Panc1 (cell line): ENCODE measurements at regions not wholly inside any gene's neighbourhood (a gene's known extent, or its start where the extent isn't known, plus 50 kb on each side); places are given as distances from the start of the nearest gene placed in this dataset.

Experiments
- ATAC-seq: fragments of 200-7000 bp; cut with Tn5 transposase; 2 replicates; pipeline ENCODE4 v1.9.1; 2020; ENCODE audit warnings: mild to moderate bottlenecking, moderate library complexity
- BruUV-seq: library from RNA; stranded (reverse); fragments of 400-500 nt; replicated peaks from 2 replicates; lab custom pipeline; 2021; lab: Mats Ljungman, UMichigan
- CTCF ChIA-PET: fragments of 300-600 bp; sonication (Branson Sonifier 250); formaldehyde crosslinking; loops from one replicate; lab custom pipeline; 2022; ENCODE audit warnings: antibody characterized with exemption; lab: Charles Lee
- POLR2A ChIA-PET: fragments of 300-600 bp; sonication (Branson Sonifier 250); formaldehyde crosslinking; loops from one replicate; lab custom pipeline; 2022; ENCODE audit warnings: antibody characterized with exemption; lab: Charles Lee
- DNase-seq: peaks from one replicate; pipeline ENCODE4 v3.0.0-alpha.2; 2010; ENCODE audit warnings: low read depth, low spot score
- H3K27ac ChIP-seq: 2 replicates; pipeline ENCODE4 v1.5.1; 2011; ENCODE audit warnings: mild to moderate bottlenecking, low read length, inconsistent platforms
- H3K27me3 ChIP-seq: fragments of 200-500 bp; sonication (Bioruptor generic); 2 replicates; pipeline ENCODE4 v1.6.0; 2014; ENCODE audit warnings: low read length, inconsistent platforms; ENCODE audit not compliant: control insufficient read depth, insufficient read depth
- H3K36me3 ChIP-seq: fragments of 200-500 bp; sonication (Bioruptor generic); 2 replicates; pipeline ENCODE4 v1.5.1; 2014; ENCODE audit warnings: inconsistent platforms, mild to moderate bottlenecking, low read length, moderate library complexity; ENCODE audit not compliant: control insufficient read depth, insufficient read depth
- H3K4me1 ChIP-seq: 2 replicates; pipeline ENCODE4 v1.5.1; 2011; ENCODE audit warnings: inconsistent platforms, mild to moderate bottlenecking, low read length, moderate library complexity; ENCODE audit not compliant: control insufficient read depth, insufficient read depth
- H3K4me3 ChIP-seq, 2 experiments: 2 replicates each; pipeline ENCODE4 v1.5.1; 2011 to 2012; ENCODE audit warnings: low read depth in 2 of 2, low read length in 2 of 2, mild to moderate bottlenecking in 2 of 2, inconsistent platforms in 1 of 2, moderate library complexity in 1 of 2
- H3K9me3 ChIP-seq: fragments of 200-500 bp; sonication (Bioruptor generic); 2 replicates; pipeline ENCODE4 v1.5.1; 2014; ENCODE audit warnings: low read depth, mild to moderate bottlenecking, inconsistent platforms, low read length, moderate library complexity; ENCODE audit not compliant: control insufficient read depth, insufficient read depth
- CTCF ChIP-seq: fragments of 450-650 bp; IDR thresholded peaks from 2 replicates; pipeline ENCODE4 v1.5.1; 2017; ENCODE audit warnings: mild to moderate bottlenecking
- POLR2AphosphoS5 ChIP-seq: IDR thresholded peaks from 2 replicates; pipeline ENCODE4 v1.6.1; 2012; ENCODE audit warnings: mild to moderate bottlenecking, low read depth, low read length, moderate library complexity
- REST ChIP-seq, 2 experiments: IDR thresholded peaks; 2 replicates each; pipeline ENCODE4 v1.6.1; 2011 to 2012; ENCODE audit warnings: low read depth in 2 of 2, control low read depth in 1 of 2, low read length in 1 of 2, mild to moderate bottlenecking in 1 of 2, moderate library complexity in 1 of 2; ENCODE audit not compliant: insufficient read depth in 1 of 2
- SIN3A ChIP-seq: IDR thresholded peaks from 2 replicates; pipeline ENCODE4 v1.6.1; 2012; ENCODE audit warnings: low read depth, mild to moderate bottlenecking, low read length, moderate library complexity, borderline replicate concordance; ENCODE audit not compliant: insufficient read depth
- TCF7L2 ChIP-seq: IDR thresholded peaks from 2 replicates; pipeline ENCODE4 v1.6.1; 2011; ENCODE audit warnings: mild to moderate bottlenecking, low read depth, low read length, inconsistent platforms
- in situ Hi-C: cut with HindIII; loops from 2 replicates; pipeline ENCODE4 v1.10.0; 2016; ENCODE audit warnings: low sequenced_read_pairs, low pct_unique_long_range_greater_than_20kb
- intact Hi-C: fragments of 100-400 bp; cut with micrococcal nuclease; formaldehyde crosslinking; loops from one replicate; pipeline ENCODE4 v1.10.0; 2022; ENCODE audit not compliant: unreplicated experiment

GRCh38 chr6:40196135-40196518, 261.9 kb upstream of the MOCS1 start:
- no TSS peak for BruUV-seq
- intact Hi-C loops, result no loop called here
- POLR2A ChIA-PET, result no interaction called here

GRCh38 chr6:40195428-40196134, 261.3 kb upstream of the MOCS1 start:
- Histone ChIP-seq H3K27ac (no peak overlapping the region), H3K4me3 (no peak overlapping the region), H3K9me3 (no peaks in the 10 kb centered on the region), H3K27me3 (no peaks in the 10 kb centered on the region), H3K4me1 (no peaks in the 10 kb centered on the region), H3K36me3 (no peaks in the 10 kb centered on the region)
- no peak for TF ChIP-seq SIN3A
- TF ChIP-seq POLR2AphosphoS5, result no peak
- TF ChIP-seq REST (IDR thresholded peaks at IDR 0.05; ENCODE audit: insufficient read depth in 1 of 2, low read depth in 2 of 2, low read length in 1 of 2), result no peak
- intact Hi-C loops, result no loop called here
- ChIA-PET CTCF (no interaction called here), POLR2A (no interaction called here)
- ATAC-seq, result no peak
- in situ Hi-C loops, result no loop called here
- no TSS peak for BruUV-seq
- DNase-seq, result no peak

More at GRCh38 chr6:40196135-40196518, 261.9 kb upstream of the MOCS1 start:
- Histone ChIP-seq H3K36me3 (no peaks in the 10 kb centered on the region), H3K4me1 (no peaks in the 10 kb centered on the region), H3K4me3 (no peak overlapping the region), H3K27me3 (no peaks in the 10 kb centered on the region), H3K27ac (no peak overlapping the region), H3K9me3 (no peaks in the 10 kb centered on the region)
- CTCF ChIA-PET, result no interaction called here
- in situ Hi-C loops, result no loop called here
- DNase-seq, result no peak
- no peak for ATAC-seq
- TF ChIP-seq SIN3A, result no peak
- TF ChIP-seq TCF7L2, result no peak
- no peak for TF ChIP-seq POLR2AphosphoS5
- no peak for TF ChIP-seq REST (IDR thresholded peaks at IDR 0.05; ENCODE audit: insufficient read depth in 1 of 2, low read depth in 2 of 2, low read length in 1 of 2)
- no peak for TF ChIP-seq CTCF
